ENCODE measurements at regions not wholly inside any gene's neighbourhood (a gene's known extent, or its start where the extent isn't known, plus 50 kb on each side); places are given as distances from the start of the nearest gene placed in this dataset.

DNA sequence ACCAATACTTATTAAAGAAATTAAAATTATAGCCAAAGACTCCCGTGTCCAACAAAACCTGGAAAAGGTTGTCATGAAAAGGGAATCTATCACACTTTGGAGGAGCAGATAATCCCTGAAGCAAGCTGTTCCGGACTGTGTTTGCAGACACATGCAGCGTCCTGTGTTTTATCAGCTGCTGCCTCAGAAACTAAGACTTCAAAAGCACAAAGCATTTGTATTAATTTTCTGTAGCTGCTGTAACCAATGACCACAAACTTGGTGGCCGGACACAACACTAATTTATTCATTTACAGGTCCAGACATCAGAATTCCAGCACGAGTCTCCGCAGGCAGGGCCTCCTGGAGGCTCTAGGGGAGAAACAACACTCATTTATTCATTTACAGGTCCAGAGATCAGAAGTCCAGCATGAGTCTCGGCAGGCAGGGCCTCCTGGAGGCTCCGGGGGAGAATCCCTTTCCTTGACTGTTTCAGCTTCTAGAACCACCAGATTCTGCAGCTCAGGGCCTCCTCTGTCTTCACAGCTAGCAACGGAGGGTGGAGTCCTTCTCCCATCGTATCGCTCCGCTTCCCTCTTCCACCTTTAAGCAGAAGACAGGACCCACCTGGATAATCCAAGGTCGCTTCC is 465.3 kb downstream of the BRD1 start:
- Histone ChIP-seq H3K9me3 (replicated peaks in 1 of 3) (no peaks in the 10 kb centered on the region), H3K27ac (no peak overlapping the region), H3K36me3 (replicated peaks in 1 of 2) (no peaks in the 10 kb centered on the region), H3K27me3 (no peaks in the 10 kb centered on the region), H3K4me1 (replicated peaks in 1 of 2) (no peaks in the 10 kb centered on the region), H3K4me3 (no peak overlapping the region)
- DNase-seq = no peak
- WGBS, 4 donors = 47 to 60% (median 51%) methylated on average over 13 of the region's 13 CpGs
- no peak for TF ChIP-seq POLR2A (IDR thresholded peaks at IDR 0.05)
- TF ChIP-seq, protein P1, sequence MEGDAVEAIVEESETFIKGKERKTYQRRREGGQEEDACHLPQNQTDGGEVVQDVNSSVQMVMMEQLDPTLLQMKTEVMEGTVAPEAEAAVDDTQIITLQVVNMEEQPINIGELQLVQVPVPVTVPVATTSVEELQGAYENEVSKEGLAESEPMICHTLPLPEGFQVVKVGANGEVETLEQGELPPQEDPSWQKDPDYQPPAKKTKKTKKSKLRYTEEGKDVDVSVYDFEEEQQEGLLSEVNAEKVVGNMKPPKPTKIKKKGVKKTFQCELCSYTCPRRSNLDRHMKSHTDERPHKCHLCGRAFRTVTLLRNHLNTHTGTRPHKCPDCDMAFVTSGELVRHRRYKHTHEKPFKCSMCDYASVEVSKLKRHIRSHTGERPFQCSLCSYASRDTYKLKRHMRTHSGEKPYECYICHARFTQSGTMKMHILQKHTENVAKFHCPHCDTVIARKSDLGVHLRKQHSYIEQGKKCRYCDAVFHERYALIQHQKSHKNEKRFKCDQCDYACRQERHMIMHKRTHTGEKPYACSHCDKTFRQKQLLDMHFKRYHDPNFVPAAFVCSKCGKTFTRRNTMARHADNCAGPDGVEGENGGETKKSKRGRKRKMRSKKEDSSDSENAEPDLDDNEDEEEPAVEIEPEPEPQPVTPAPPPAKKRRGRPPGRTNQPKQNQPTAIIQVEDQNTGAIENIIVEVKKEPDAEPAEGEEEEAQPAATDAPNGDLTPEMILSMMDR (IDR thresholded peaks at IDR 0.05) = no peak
- intact Hi-C loops (cut with DNase I) = no loop called here

DNA sequence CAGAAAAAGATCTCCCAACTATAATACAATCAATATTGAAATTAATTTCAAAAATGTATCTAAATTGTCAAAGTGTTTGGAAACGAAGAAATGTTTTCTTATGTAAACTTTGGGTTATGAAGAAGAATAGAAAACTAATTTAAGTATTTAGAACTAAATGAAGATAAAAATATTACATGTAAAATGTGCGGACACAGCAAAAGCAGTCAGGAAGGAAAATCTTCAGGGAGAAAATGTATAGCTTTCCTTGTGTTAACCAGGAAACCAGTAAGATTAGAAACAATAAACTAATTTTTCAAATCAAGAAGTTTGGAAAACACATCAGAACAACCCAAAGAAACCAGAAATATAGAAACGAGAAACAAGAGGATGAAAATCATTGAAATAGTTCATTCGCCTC is 466.5 kb downstream of the BRD1 start:
- no peaks in the 10 kb centered on the region for H3K9me3 ChIP-seq (replicated peaks in 1 of 3)
- no peaks in the 10 kb centered on the region for H3K27me3 ChIP-seq
- WGBS, 4 donors = 36 to 45% (median 40%) methylated on average over 4 of the region's 4 CpGs
- no peaks in the 10 kb centered on the region for H3K36me3 ChIP-seq (replicated peaks in 1 of 2)
- H3K4me3 ChIP-seq = no peak overlapping the region
- no peaks in the 10 kb centered on the region for H3K4me1 ChIP-seq (replicated peaks in 1 of 2)
- TF ChIP-seq, protein P1 (IDR thresholded peaks at IDR 0.05) = no peak
- no peak for TF ChIP-seq POLR2A (IDR thresholded peaks at IDR 0.05)
- no peak for DNase-seq
- H3K27ac ChIP-seq = no peak overlapping the region
- intact Hi-C loops (cut with DNase I) = no loop called here

DNA sequence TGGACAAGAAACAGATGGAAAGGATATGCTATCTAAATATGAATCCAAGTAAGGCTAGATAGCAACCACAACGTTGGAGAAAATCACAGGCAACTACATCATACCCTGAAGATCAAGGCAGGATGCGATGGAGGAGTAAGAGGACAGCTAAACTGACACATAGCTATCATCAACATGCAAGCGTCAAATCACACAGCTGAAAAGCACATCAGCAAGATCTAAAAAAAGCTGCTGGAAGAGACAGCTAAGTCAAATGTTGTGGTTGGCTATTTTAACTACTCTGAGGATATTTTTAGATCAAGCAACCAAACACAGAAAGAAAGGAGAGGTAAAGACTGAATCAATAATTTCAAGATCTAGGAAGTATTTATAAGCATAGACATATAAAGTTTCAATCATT is 466.9 kb downstream of the BRD1 start:
- H3K36me3 ChIP-seq (replicated peaks in 1 of 2) = no peaks in the 10 kb centered on the region
- no peaks in the 10 kb centered on the region for H3K9me3 ChIP-seq (replicated peaks in 1 of 3)
- DNase-seq = no peak
- H3K27me3 ChIP-seq = no peaks in the 10 kb centered on the region
- no peak overlapping the region for H3K4me3 ChIP-seq
- H3K27ac ChIP-seq = no peak overlapping the region
- WGBS, 4 donors = 28 to 36% (median 30%) methylated on average over 3 of the region's 3 CpGs
- intact Hi-C loops (cut with DNase I) = no loop called here
- TF ChIP-seq POLR2A (IDR thresholded peaks at IDR 0.05) = no peak
- TF ChIP-seq, protein P1 (IDR thresholded peaks at IDR 0.05) = no peak
- H3K4me1 ChIP-seq (replicated peaks in 1 of 2) = no peaks in the 10 kb centered on the region

DNA sequence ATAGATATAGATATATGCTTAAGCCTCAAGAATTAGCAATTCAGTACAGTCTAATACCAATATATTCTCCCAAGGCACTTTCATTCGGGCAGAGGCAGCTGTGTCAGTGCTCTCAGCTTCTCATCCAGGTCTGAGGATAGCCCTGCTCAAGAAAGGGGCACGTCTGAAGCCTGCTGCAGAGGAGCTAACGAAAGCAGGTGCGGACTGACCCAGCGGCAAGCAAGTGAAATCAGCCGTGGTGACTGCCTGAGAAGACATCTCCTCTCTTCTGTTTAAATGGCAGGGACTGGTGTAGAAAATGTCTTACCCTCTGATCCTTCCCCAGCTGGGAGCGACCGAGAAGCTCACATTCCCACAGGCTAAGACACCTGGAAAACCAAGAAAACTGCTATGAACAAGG is 468.6 kb downstream of the BRD1 start:
- no peak overlapping the region for H3K4me3 ChIP-seq
- no peaks in the 10 kb centered on the region for H3K4me1 ChIP-seq (replicated peaks in 1 of 2)
- H3K9me3 ChIP-seq (replicated peaks in 1 of 3) = no peaks in the 10 kb centered on the region
- 52 to 73% (median 70%) methylated on average over 8 of the region's 8 CpGs for WGBS, 4 donors
- no peaks in the 10 kb centered on the region for H3K36me3 ChIP-seq (replicated peaks in 1 of 2)
- intact Hi-C loops (cut with DNase I) = no loop called here
- no peaks in the 10 kb centered on the region for H3K27me3 ChIP-seq
- TF ChIP-seq POLR2A (IDR thresholded peaks at IDR 0.05) = no peak
- TF ChIP-seq, protein P1 (IDR thresholded peaks at IDR 0.05) = no peak
- no peak overlapping the region for H3K27ac ChIP-seq
- DNase-seq = peak in 1 of 7 donors; percentile 25

Measured in adrenal gland (tissue), 9 donors.